ENCODE measurements at regions not wholly inside any gene's neighbourhood (a gene's known extent, or its start where the extent isn't known, plus 50 kb on each side); places are given as distances from the start of the nearest gene placed in this dataset.

DNA sequence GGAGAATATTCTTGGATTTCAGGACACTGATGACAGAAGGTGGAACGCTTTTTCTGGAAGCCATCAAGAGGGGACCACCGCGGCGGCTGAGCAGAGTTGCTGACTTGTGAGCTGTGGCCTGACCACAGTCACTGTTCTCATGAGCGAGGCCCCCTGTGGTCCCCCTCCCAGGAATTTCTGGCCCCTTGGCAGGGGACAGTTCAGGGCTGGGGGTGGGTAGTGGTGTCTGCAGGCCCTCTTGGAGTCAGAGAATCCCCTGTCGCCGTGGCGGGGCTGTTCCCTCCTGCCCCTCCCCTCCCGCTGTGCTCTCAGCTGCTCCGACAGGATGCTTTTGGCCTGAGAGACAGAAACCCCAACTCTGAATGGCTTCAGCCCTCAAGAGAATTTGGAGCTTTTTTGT lies 292.0 kb downstream of the SEC14L1 start:
- H3K9me3 Mint-ChIP-seq = no peaks in the 10 kb centered on the region
- H3K4me1 Mint-ChIP-seq = peaks cover 35 to 57% (median 44%) of the 10 kb centered on the region in 3 donors
- H3K27ac Mint-ChIP-seq = peak overlapping the region in 2 of 3 donors; percentile 2 to 26
- no peak overlapping the region for H3K4me3 Mint-ChIP-seq
- peaks cover 5% of the 10 kb centered on the region for H3K27me3 Mint-ChIP-seq
- H3K36me3 Mint-ChIP-seq = no peaks in the 10 kb centered on the region

DNA sequence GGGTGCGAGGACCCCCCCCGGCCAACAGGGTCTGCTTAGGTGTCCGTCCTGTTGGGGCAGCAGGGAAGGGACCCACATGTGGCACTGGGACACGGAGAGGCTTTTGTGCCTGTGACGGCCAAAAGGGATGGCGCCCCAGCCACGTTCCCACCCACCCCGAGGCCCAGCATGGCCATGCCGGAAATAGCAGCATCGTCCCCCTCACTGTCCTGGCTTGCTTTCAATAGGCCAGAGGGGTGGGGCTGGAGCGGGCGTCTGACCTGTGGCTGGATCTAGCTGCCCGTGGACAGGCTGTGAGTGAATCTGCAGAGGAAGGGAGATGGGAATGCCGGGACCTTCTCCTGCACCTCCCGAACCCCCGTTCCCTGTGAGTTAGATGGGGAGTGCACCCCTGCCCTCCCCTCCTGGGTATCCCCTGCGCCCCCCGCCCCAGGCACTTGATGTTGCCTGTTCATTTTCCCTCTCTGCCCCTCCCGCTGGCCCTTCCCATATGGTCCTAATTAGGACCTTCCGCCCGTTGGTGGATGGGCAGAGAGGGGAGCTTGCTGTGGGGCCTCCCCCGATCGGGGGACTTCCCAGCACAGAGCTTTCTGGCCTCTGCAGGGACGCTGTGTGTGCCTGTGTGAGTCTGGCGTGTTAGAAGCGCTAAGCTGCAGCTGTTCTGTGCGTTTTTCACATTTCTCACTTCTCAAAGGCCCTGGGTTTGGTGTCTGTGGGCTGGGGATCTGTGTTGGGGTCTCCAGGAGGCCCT lies 292.8 kb downstream of the SEC14L1 start:
- Mint-ChIP-seq H3K27me3 (peaks cover 3% of the 10 kb centered on the region), H3K4me1 (peaks cover 28 to 57% (median 43%) of the 10 kb centered on the region in 3 donors), H3K9me3 (no peaks in the 10 kb centered on the region), H3K4me3 (peak overlapping the region in 3 of 4 donors; percentile 41 to 75 (median 63)), H3K27ac (peak overlapping the region in 2 of 3 donors; percentile 2 to 59), H3K36me3 (no peaks in the 10 kb centered on the region)

DNA sequence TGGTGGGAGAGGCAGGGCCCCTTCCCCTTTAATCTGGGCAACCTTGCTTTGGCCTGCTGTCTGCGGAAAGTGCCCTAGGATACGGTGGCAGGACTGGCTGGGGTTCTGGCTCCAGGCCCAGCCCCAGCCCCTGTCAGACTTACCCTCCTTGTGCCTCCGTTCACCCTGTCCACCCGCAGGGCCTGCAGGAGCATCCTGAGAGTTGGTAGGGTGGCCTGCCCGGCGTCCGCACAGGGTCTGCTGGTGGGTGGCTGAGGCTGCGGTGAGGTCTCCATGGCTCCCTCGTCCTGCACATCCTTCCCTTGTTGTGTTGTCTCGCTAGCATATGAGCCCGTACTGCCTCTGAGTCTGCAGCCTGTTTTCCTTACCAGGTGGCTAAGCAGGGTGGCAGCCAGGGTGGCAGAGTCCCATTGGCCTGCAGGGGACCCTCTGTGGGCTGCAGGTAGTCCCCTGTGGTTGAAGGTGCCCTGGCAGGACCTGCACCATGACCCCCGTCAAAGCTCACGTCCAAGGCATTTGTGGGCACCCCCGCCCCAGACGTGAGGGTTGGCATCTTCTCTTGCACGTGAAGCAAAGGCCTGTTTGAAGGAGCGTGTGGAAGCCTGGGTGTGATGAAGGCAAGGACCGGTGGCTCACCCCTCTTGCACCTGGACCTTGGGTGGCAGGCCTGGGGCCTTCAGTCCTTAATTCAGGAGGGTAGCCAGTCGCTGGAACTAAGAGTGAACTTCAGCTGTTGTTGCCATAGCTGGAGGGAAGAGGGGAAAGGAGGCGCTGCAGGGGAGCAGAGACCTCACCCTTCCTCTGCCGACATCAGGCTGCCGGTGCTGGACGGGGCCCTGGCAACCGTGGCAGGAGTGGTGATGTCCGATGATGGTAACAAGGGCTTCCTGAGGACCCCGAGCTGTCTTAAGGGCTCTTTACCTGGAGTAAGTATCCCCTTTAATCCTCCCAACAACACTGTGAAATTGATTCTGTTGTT lies 293.7 kb downstream of the SEC14L1 start:
- Mint-ChIP-seq H3K27me3 (peaks cover 4% of the 10 kb centered on the region), H3K4me1 (peaks cover 25 to 56% (median 45%) of the 10 kb centered on the region in 3 donors), H3K9me3 (no peaks in the 10 kb centered on the region), H3K36me3 (no peaks in the 10 kb centered on the region), H3K27ac (peak overlapping the region; percentile 53 to 73 (median 59)), H3K4me3 (peak overlapping the region in 2 of 4 donors; percentile 63 to 75)

DNA sequence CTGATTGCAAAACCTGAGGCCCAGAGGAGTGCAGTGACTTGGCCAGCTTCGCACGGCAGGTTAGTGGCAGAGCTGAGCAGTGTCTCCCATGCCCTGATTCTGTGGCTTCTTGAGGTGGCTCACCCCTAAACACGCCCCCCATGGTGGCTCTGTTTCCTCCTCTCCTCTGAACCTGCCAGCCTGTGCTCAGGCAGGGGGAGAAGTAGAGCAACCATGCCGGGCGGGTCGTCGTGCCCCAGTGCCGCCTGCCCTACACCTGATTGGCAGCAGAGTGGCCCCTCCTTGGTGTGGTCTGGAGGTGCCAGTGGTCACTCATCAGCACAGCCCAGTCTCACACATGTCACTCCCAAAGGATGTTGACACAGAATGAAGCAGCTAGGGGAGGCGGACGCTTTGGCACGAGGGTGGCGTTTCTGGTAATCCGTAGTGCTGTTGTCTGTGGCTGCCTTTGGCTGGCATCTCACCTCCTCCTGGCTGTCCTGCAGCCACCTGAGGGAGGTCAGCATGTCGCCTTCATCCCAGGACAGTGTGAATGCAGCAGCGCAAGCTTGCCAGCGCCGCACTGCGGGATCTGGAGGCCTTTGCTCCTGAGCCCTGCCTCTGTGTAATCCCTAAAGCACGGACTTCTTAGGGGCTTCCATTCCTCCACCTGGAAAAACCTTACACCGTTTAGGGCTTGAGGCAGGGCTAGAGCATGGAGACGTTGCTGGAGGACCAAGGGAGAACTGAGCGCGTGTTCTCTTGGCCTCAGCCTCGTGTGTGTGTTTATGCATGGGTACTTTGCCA lies 294.7 kb downstream of the SEC14L1 start:
- Mint-ChIP-seq H3K9me3 (no peaks in the 10 kb centered on the region), H3K27me3 (peaks cover 4% of the 10 kb centered on the region), H3K4me3 (peak overlapping the region in 3 of 4 donors; percentile 57 to 74 (median 59)), H3K36me3 (no peaks in the 10 kb centered on the region), H3K27ac (peak overlapping the region in 2 of 3 donors; percentile 73 to 74), H3K4me1 (peaks cover 22 to 54% (median 44%) of the 10 kb centered on the region in 3 donors)

DNA sequence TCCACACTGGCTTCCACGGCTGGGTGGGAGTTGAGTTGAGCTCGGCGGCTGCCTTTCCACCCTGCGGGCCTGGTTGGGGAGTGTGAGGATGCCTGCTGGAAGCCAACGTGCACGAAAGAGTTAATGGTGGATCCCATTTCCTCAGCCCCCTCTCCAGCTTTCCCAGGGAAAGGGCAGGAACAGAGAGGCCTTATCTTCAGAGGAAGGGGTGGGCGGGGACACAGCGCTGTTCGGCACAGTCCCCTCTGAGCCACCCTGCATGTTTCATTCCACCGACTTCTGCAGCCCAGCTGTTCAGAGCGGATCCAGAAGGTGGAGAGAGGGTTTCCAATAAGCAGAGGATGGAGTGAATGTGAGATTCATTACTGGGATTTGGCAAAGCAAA lies 295.3 kb downstream of the SEC14L1 start:
- Mint-ChIP-seq H3K4me3 (peak overlapping the region in 3 of 4 donors; percentile 12 to 74 (median 39)), H3K27ac (peak overlapping the region in 2 of 3 donors; percentile 47 to 74), H3K36me3 (no peaks in the 10 kb centered on the region), H3K27me3 (peaks cover 2% of the 10 kb centered on the region), H3K4me1 (peaks cover 19 to 56% (median 45%) of the 10 kb centered on the region in 3 donors), H3K9me3 (no peaks in the 10 kb centered on the region)

DNA sequence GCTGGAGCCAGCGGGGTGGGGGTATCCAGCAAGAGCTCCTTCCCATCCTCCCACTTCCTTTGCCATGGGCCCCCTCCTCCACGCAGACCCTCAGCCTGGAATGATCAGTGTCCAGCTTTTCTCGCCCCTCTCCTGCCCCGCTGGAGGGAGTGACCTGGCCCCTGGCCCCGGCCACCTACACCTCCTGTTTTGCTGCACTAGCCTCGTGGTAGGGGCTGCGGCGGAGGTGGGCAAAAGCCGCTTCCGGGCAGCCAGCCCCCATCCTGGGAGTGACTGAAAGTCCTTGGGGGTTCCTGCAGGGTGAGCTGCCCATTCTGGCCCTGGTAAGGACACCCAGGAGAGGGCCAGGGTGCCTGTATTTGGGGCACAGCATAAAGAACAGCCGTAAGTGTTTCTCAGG lies 295.7 kb downstream of the SEC14L1 start:
- Mint-ChIP-seq H3K9me3 (no peaks in the 10 kb centered on the region), H3K27ac (peak overlapping the region; percentile 73 to 95 (median 79)), H3K27me3 (peaks cover 2% of the 10 kb centered on the region), H3K36me3 (no peaks in the 10 kb centered on the region), H3K4me1 (peaks cover 19 to 59% (median 48%) of the 10 kb centered on the region in 3 donors), H3K4me3 (peak overlapping the region in 1 of 4 donors; percentile 30)

DNA sequence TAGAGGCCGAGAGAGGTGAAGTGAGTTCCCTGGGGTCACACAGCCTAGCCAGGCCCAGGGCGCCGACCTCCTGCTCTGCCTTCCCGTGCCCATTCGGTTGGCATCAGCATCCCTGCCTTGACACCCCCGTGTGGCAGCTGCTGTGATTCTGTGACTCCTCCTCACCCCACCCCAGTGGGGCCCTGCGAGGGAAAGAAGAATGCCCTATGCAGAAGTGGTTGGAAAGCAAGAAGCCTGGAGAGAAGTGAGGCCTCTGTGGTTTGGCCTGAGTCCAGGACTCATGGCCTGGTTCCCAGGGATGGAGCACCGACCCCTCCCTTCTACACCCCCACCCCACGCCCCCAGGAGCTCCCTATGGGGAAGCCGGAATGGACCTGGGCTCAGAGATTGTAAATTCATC lies 296.2 kb downstream of the SEC14L1 start:
- Mint-ChIP-seq H3K9me3 (no peaks in the 10 kb centered on the region), H3K4me3 (peak overlapping the region in 3 of 4 donors; percentile 30 to 82 (median 43)), H3K4me1 (peaks cover 23 to 63% (median 50%) of the 10 kb centered on the region in 3 donors), H3K27ac (peak overlapping the region; percentile 73 to 95 (median 79)), H3K36me3 (no peaks in the 10 kb centered on the region), H3K27me3 (peaks cover 2% of the 10 kb centered on the region)

DNA sequence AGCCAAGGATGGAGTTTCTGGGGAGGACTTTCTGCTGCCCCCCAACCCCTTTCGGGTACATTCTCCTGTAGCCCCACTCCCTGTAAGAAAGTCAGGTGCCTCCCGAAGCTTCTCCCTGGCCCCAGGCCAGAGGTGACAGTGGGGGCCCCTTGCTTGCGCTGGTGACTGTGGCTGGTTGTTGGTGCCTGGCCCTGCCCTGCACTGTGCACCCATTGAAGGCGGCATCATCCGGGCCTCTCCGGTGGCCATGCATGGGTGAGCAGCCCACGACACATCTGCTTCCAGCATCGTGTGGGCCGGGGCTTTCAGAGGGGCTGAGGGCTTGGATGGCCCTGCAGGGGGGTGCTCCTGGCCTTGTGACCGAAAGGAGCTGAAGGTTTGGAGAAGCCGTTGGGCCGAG lies 297.0 kb downstream of the SEC14L1 start:
- Mint-ChIP-seq H3K27me3 (peaks cover 2% of the 10 kb centered on the region), H3K27ac (peak overlapping the region; percentile 50 to 95 (median 79)), H3K4me3 (peak overlapping the region; percentile 41 to 89 (median 56)), H3K4me1 (peaks cover 24 to 63% (median 48%) of the 10 kb centered on the region in 3 donors), H3K9me3 (no peaks in the 10 kb centered on the region), H3K36me3 (peaks cover 1% of the 10 kb centered on the region)

DNA sequence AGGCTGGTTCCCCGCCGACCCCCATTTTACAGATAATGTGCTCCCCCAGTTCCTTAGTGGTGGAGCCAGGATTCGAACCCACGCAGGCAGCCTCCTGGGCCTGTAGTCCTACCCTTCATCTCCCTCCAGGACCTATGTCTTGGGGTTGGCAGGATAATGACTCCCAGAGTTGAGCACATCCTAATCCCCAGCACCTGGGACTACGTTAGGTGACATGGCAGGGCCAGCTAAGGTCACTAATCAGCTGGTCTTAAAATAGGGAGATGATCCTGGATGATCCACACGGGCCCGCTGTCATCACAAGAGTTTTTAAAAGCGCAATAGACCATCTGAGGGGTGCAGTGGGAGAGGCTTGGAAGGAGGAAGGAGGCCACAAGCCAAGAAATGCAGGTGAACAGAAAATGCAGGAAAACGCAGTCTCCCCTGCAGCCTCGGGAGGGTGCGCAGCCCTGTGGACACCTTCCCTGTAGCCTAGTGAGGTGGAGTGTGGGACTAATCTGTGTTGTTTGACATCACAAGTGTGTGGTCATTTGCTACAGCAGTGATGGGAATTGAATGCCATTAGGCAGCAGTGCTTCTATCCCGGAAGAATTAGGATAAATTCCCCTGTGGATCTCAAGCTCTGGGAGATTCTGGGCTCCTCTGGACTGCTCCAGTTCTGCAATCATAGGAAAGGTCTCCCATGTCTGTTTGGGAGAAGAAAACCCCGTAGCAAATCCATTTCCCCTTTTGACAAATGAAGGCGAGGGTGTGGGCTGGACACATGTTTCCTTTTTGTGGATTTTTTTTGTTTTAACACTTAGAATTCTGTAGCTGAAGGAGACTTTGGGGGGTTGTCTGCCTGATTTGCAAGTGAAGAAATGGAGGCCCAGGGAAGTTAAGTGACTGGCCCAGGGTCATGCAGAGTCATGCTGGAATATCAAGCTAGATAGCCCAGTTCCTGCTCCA lies 297.7 kb downstream of the SEC14L1 start:
- Mint-ChIP-seq H3K27me3 (peaks cover 2% of the 10 kb centered on the region), H3K9me3 (no peaks in the 10 kb centered on the region), H3K36me3 (peaks cover 4% of the 10 kb centered on the region), H3K4me1 (peaks cover 29 to 68% (median 53%) of the 10 kb centered on the region in 3 donors), H3K4me3 (peak overlapping the region; percentile 44 to 89 (median 84)), H3K27ac (peak overlapping the region; percentile 79 to 95 (median 95))

DNA sequence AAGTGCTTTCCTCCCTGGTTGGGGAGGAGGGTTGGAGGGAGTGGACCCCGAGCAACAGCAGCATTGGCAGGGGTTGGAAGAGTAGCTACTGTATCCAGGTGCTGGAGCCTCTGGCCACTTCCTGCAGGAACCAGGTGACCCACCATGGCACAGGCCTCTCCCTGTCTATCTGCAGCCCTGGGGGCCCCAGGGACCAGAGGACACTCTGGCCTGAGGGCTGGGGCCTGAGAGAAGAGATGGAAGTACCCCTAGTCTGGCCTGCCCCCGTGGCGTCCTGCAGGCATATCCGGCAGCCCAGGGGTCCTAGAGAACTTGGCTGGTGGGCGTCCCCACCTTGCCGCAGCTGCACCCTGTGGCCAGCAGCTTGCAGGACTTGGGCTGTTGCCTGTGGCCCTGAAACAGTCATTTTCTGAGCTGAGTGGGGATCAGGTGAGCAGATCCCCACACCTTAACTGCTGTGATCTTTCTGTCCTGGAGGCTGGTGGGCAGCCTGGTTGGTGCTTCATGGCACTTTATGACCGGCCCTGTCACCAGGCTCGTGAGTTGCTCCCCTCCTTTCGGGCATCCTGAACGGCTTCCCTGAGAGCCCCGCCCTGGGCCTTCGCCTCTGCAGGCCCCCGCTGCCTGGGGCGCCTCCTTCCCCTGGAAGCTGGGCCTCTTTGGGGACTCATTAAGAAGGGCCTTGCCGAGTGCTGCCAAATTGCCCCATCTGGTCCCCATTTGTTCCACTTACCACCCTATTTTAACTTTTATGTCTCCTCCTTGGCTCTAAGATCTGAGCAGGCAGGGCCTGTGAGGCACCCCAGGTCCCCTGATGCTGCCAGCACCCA lies 298.6 kb downstream of the SEC14L1 start:
- peak overlapping the region; percentile 44 to 91 (median 84) for H3K4me3 Mint-ChIP-seq
- peaks cover 29 to 70% (median 57%) of the 10 kb centered on the region in 3 donors for H3K4me1 Mint-ChIP-seq
- H3K27ac Mint-ChIP-seq = peak overlapping the region; percentile 79 to 95 (median 95)
- H3K36me3 Mint-ChIP-seq = peaks cover 4% of the 10 kb centered on the region
- no peaks in the 10 kb centered on the region for H3K9me3 Mint-ChIP-seq
- H3K27me3 Mint-ChIP-seq = peaks cover 2% of the 10 kb centered on the region

DNA sequence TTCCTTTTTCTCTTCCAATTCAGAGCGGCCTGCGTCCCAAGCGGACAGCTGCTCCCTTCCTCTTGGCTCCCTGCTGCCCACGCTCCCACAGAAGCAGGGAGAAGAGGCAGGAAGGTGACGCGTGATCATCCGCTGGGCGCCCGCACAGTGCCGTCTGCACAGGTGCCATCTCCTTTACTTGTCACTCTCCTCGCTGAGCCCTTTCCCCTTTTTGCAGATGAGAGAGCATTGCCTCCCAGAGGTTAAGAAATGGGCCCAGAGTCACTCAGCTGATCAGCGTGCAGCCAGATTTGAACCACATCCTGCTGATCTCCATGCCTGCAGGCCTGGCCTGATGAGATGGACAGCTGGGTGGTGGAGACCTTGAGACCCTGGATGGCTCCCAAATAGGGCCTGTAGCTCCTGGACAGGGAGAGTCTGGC lies 299.8 kb downstream of the SEC14L1 start:
- Mint-ChIP-seq H3K27me3 (peaks cover 3% of the 10 kb centered on the region), H3K4me1 (peaks cover 40 to 75% (median 68%) of the 10 kb centered on the region in 3 donors), H3K36me3 (peaks cover 4% of the 10 kb centered on the region), H3K9me3 (no peaks in the 10 kb centered on the region), H3K27ac (peak overlapping the region; percentile 79 to 95 (median 95)), H3K4me3 (peak overlapping the region; percentile 52 to 89 (median 68))

DNA sequence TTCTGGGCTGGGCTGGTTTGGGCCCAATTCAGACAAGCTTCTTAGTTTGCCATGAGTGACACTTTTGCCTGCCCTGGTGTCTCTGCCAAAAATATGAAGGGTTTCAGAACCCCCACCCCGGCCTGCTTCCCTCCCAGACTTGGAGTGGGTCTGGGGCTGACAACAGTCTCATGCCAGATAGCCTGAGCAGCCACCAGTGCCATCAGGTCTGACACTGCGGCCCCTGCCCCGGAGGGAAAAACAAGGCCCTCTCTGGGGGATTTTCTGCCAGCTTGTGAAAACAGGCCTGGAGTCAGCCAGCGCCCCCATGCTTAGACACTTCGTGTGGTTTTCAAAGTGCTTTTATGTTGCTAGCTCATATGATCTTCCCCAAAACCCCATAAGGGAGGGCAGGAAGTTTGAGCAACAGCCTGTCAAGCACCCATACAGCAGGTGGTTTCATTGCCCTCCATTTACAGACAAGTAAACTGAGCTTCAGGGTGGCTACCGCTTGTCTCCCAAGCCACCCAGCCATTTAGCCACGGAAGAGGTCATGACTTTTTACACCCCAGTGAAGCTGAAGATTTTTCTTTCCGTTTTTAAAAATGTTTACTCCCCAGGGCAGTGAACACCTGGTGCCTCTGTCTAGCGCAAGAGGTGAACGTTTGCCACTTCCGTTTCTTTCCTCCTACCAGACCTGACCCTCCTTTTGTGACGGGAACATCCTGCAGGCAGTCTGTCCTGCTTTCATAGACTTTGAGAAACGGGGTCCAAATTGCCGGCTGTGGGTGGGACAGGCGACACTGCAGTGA lies 300.6 kb downstream of the SEC14L1 start:
- Mint-ChIP-seq H3K4me3 (peak overlapping the region; percentile 57 to 89 (median 74)), H3K4me1 (peaks cover 47 to 82% (median 72%) of the 10 kb centered on the region in 3 donors), H3K9me3 (no peaks in the 10 kb centered on the region), H3K27me3 (peaks cover 3% of the 10 kb centered on the region), H3K27ac (peak overlapping the region; percentile 79 to 95 (median 95)), H3K36me3 (peaks cover 4% of the 10 kb centered on the region)

Data from IgD-negative memory B cell (primary cell).